Erythroblast (primary cell): ENCODE measurements at regions not wholly inside any gene's neighbourhood (a gene's known extent, or its start where the extent isn't known, plus 50 kb on each side); places are given as distances from the start of the nearest gene placed in this dataset.

Source experiments
- GATA1 ChIP-seq: IDR thresholded peaks from 2 replicates; pipeline ENCODE4 v1.6.1; 2011; ENCODE audit warnings: low read depth, mild to moderate bottlenecking, control low read depth, low read length, moderate library complexity
- POLR2A ChIP-seq: IDR thresholded peaks from 2 replicates; pipeline ENCODE4 v1.6.1; 2011; ENCODE audit warnings: mild to moderate bottlenecking, low read length

DNA sequence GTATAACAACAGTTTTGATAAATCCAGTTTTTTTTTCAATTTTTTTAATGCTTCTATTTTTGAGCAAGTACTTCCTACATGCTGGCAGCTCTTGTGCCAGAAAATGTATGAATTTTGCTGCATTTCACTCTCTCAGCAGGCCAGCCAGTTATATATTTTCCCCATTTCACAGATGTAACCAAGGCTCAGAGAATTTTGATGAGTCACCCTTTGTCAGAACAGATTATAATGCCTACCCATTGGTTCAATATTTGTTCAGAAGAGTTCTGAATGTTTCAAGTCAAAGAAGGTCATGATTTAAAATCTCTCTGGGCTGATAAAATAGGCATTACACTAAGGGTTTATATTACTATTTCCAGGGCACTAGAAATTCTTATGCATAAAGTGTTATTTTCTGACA, 452.2 kb downstream of the RWDD3 start:
- TF ChIP-seq POLR2A (no peak), GATA1 (no peak)
